Vagina (tissue), 2 donors: ENCODE measurements at regions not wholly inside any gene's neighbourhood (a gene's known extent, or its start where the extent isn't known, plus 50 kb on each side); places are given as distances from the start of the nearest gene placed in this dataset.

Experiments
- CTCF ChIP-seq, 3 experiments: fragments of 450-650 bp in 2 of 3; fragments of 200-600 bp in 1 of 3; sonication (generic) in 1 of 3; IDR thresholded peaks; one replicate each; pipeline ENCODE4 v1.5.1; 2017 to 2019; ENCODE audit warnings: antibody characterized with exemption in 3 of 3, mild to moderate bottlenecking in 2 of 3, moderate library complexity in 2 of 3
- POLR2A ChIP-seq, 2 donors: fragments of 450-650 bp; IDR thresholded peaks; one replicate each; pipeline ENCODE4 v1.6.1; 2017; ENCODE audit warnings: antibody characterized with exemption in 2 of 2, mild to moderate bottlenecking in 2 of 2, moderate library complexity in 2 of 2
- POLR2AphosphoS5 ChIP-seq, 2 donors: sonication (generic); formaldehyde crosslinking; IDR thresholded peaks; one replicate each; pipeline ENCODE4 v1.9.0; 2017; ENCODE audit warnings: antibody characterized with exemption in 2 of 2, mild to moderate bottlenecking in 2 of 2, low read depth in 1 of 2; ENCODE audit not compliant: insufficient read depth in 1 of 2

DNA sequence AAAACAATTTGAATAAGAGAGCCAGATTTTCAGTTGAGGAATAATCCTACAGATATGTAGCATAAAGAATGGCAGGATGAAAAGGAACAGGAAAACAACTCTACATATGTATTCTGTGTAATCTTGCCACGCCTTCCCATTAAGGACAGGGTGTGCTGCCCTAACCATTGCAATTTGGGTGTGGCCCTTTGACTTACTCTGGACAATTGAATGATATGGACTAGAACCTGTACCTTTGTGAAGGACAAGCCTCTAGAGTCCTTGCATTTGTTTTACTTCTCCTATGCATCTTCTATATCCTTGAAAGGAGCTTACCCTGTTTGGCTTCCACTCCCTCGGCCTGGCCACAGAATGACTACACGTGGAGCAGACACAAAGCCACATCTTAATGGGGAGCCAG lies 1261.6 kb upstream of the GBE1 start:
- no peak for TF ChIP-seq CTCF (IDR thresholded peaks at IDR 0.05)
- TF ChIP-seq POLR2AphosphoS5 (IDR thresholded peaks at IDR 0.05; ENCODE audit: insufficient read depth in 1 of 2, low read depth in 1 of 2): no peak
- TF ChIP-seq POLR2A (IDR thresholded peaks at IDR 0.05): no peak
